Epithelial cell of esophagus (primary cell): ENCODE measurements at regions not wholly inside any gene's neighbourhood (a gene's known extent, or its start where the extent isn't known, plus 50 kb on each side); places are given as distances from the start of the nearest gene placed in this dataset.

ENCODE experiments used
- DNase-seq: peaks from one replicate; pipeline ENCODE4 v3.0.0; 2010; ENCODE audit warnings: low read depth
- H3K4me3 ChIP-seq: 2 replicates; pipeline ENCODE4 v1.5.1; 2011; ENCODE audit warnings: mild to moderate bottlenecking, low read length, control low read depth
- TF ChIP-seq, protein P1 (sequence below): IDR thresholded peaks from 2 replicates; pipeline ENCODE4 v1.5.1; 2011; ENCODE audit warnings: low read depth, mild to moderate bottlenecking, low read length, control low read depth, inconsistent platforms; ENCODE audit not compliant: insufficient read depth; ENCODE audit errors: missing control alignments

DNA sequence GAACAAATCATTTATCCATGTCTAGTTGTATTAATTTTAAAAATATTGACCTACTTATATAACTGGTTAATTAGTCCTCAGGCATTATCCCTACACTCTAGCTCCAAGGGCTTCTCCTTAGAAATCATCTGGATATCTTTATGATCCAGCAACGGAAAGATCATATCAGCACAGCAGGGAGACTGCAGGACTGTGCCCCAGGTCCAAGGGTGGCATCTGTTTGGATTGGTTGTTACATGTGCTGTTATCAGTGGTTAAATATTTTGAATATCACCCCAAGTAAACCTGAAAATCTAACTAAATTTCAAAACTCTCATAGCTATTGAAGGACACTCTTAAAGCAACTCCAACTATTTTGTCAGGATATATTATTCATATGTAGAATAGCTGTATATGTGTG lies 556.2 kb upstream of the ZEB2 start:
- no peak overlapping the region for H3K4me3 ChIP-seq
- DNase-seq, result no peak
- TF ChIP-seq, protein P1, sequence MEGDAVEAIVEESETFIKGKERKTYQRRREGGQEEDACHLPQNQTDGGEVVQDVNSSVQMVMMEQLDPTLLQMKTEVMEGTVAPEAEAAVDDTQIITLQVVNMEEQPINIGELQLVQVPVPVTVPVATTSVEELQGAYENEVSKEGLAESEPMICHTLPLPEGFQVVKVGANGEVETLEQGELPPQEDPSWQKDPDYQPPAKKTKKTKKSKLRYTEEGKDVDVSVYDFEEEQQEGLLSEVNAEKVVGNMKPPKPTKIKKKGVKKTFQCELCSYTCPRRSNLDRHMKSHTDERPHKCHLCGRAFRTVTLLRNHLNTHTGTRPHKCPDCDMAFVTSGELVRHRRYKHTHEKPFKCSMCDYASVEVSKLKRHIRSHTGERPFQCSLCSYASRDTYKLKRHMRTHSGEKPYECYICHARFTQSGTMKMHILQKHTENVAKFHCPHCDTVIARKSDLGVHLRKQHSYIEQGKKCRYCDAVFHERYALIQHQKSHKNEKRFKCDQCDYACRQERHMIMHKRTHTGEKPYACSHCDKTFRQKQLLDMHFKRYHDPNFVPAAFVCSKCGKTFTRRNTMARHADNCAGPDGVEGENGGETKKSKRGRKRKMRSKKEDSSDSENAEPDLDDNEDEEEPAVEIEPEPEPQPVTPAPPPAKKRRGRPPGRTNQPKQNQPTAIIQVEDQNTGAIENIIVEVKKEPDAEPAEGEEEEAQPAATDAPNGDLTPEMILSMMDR, result no peak

DNA sequence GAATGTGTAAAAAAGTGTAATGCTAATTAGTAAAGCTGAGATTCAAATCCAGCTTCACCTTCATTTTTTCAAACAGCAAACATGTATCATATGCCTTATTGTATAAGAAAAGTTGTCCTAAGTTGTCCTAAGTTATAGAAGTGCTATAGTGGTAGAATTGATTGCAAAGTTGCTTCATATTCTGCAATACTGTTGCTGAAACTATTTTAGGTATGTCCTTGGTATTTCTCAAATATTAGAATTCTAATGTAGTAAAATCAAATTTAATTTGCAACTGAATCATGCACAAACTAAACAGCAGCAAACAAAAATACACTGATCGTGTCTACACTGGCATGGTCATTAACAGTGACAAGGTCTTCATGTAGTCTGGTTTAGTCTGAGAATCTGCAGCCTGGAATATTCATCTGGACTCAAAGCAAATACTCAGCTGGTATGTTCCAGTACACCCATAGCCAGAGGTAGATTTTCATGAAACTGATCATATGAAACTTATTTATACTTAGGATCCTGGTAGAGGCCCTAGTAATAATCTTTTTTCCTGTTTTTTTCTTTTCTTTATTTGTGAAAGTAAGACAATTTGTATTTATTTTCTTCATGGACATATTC lies 555.6 kb upstream of the ZEB2 start:
- no peak for DNase-seq
- H3K4me3 ChIP-seq, result no peak overlapping the region
- TF ChIP-seq, protein P1, result no peak

DNA sequence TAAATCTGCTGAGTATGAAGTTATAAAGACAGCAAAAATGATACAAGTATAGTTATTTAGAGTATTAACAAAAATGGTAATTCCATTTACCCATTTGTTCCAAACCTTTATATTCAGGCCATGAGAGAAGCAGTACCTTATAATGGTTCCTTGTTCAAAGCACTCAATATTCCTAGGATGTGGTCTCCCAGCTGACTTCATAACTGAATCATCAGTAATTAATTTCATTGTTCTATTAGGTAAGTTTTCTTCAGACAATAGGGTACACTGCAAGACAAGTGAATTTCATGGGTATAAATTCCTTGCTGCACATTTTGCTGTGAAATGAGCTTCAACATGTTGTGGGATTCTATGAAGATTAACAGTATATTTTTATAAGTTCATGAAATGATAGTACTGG lies 550.8 kb upstream of the ZEB2 start:
- H3K4me3 ChIP-seq, result no peak overlapping the region
- TF ChIP-seq, protein P1, result no peak
- DNase-seq, result peak; percentile 13

DNA sequence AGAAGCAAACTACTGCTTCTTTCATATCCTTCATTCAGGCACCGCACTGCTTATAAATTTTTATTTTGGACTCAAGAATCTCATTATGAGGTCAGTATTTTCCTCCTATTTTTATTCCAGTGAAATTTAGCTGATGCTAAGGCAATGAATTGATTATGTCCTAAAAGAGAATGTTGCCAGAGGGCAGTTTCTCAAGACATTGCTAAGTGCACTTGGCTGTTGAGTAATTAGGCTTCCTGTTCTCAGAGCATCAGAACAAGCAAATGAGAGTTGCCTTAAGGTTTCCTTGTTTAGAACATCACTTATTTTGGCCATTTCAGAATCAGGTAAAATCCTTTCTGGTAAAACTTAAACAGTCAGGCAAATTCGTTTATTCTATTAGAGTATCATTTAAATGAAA lies 548.6 kb upstream of the ZEB2 start:
- peak; percentile 58 for DNase-seq
- TF ChIP-seq, protein P1, result no peak
- H3K4me3 ChIP-seq, result no peak overlapping the region

DNA sequence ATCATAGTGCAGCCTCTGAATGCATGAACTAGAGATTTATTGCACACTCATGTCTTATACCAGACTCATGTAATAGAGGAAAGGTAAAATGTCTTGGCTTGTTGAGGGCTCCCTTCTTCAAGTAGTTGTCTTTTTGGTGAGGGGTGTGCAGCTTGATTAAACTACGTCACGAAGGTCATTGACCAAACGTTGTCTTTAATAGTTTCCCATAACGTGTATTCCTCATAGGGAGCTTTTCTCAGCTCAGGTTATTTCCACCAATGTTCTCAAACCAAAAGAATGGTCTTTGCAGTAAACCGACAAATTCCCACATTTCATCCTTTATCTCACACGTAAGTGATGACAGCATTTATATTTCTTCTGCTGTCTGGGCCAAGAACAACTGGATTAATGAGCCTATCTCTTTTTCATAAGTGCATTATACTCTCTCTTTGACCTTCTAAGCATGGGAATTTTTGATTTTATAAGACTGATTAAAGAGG lies 547.7 kb upstream of the ZEB2 start:
- TF ChIP-seq, protein P1, result no peak
- no peak for DNase-seq

DNA sequence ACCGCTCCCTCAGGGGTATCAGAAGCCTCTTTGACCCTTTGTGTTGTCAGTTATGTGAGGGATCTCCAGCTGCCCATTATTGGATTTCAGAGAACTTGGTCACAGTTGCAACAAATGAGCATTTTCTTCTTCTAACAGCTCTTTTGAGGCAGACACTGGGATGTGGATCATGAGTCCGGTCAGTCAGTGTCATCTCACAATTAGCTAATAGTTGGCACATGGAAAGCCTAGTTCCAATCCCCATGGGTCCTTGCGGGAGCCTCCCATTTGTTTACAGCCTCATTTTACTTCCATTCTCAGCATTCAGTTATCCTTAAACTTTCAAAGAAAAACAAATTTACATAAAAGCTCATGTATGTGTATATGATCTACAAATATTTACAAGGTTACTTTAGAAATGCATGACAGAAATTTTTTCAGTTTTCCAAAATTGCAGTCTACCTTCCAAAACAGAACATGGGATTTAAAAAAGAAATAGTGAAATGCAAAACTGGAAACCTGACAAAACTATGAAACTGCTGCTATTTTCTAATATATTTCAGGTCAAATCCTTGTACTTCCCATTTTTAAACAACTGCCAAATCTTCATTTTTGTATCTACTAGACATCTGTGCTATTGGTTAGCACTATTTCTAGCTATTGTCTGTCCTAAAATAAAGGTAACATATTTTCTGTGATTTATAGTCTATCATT lies 547.1 kb upstream of the ZEB2 start:
- TF ChIP-seq, protein P1, result no peak
- DNase-seq, result no peak
- H3K4me3 ChIP-seq, result no peak overlapping the region

More for the DNA sequence above, 547.7 kb upstream of the ZEB2 start:
- H3K4me3 ChIP-seq, result no peak overlapping the region
